GM23248 (cell line): ENCODE measurements at regions not wholly inside any gene's neighbourhood (a gene's known extent, or its start where the extent isn't known, plus 50 kb on each side); places are given as distances from the start of the nearest gene placed in this dataset.

Experiments
- EZH2 ChIP-seq: fragments of 200-600 bp; sonication (generic); IDR thresholded peaks from 2 replicates; pipeline ENCODE4 v1.6.1; 2018; ENCODE audit warnings: antibody characterized with exemption, mild to moderate bottlenecking; ENCODE audit not compliant: insufficient read depth, poor library complexity, severe bottlenecking
- EZH2phosphoT487 ChIP-seq: fragments of 200-600 bp; sonication (generic); IDR thresholded peaks from 2 replicates; pipeline ENCODE4 v1.6.1; 2018; ENCODE audit warnings: antibody characterized with exemption, moderate library complexity, mild to moderate bottlenecking, low read depth; ENCODE audit not compliant: insufficient read depth

- no peak for TF ChIP-seq EZH2phosphoT487
- TF ChIP-seq EZH2, result no peak
Measured at GRCh38 chr11:31903225-31904074, 92.3 kb upstream of the PAX6 start.
